Fibroblast of mammary gland (primary cell): ENCODE measurements at regions not wholly inside any gene's neighbourhood (a gene's known extent, or its start where the extent isn't known, plus 50 kb on each side); places are given as distances from the start of the nearest gene placed in this dataset.

Experiments
- DNase-seq: peaks from one replicate; pipeline ENCODE4 v3.0.0-alpha.2; 2010; ENCODE audit warnings: low read depth
- H3K4me3 ChIP-seq: 2 replicates; pipeline ENCODE4 v1.5.1; 2011; ENCODE audit warnings: low read depth, mild to moderate bottlenecking, low read length, moderate library complexity; ENCODE audit not compliant: control insufficient read depth
- CTCF ChIP-seq: conservative IDR thresholded peaks from 2 replicates; pipeline ENCODE4 v1.5.1; 2011; ENCODE audit warnings: low read depth, low read length, inconsistent platforms; ENCODE audit not compliant: control insufficient read depth, insufficient read depth

GRCh38 chr1:239672256-239672655, 285.9 kb downstream of the CHRM3 start:
- DNase-seq: no peak
- no peak for TF ChIP-seq CTCF
- H3K4me3 ChIP-seq: no peak overlapping the region

GRCh38 chr1:239675735-239676134, 289.4 kb downstream of the CHRM3 start:
- no peak for TF ChIP-seq CTCF
- no peak overlapping the region for H3K4me3 ChIP-seq
- DNase-seq: no peak

- DNase-seq: no peak
- no peak for TF ChIP-seq CTCF
- no peak overlapping the region for H3K4me3 ChIP-seq
These were observed 290.3 kb downstream of the CHRM3 start for GRCh38 chr1:239676522-239677273.

- no peak overlapping the region for H3K4me3 ChIP-seq
- no peak for DNase-seq
- TF ChIP-seq CTCF: no peak
These were observed 291.0 kb downstream of the CHRM3 start for GRCh38 chr1:239677362-239677761.

GRCh38 chr1:239678181-239678580, 291.8 kb downstream of the CHRM3 start:
- no peak overlapping the region for H3K4me3 ChIP-seq
- no peak for TF ChIP-seq CTCF
- no peak for DNase-seq

- DNase-seq: no peak
These were observed 295.7 kb downstream of the CHRM3 start for GRCh38 chr1:239682046-239682445.

More at GRCh38 chr1:239682046-239682445, 295.7 kb downstream of the CHRM3 start:
- TF ChIP-seq CTCF: no peak
- no peak overlapping the region for H3K4me3 ChIP-seq
